Stomach (tissue), 8 donors: ENCODE measurements at regions not wholly inside any gene's neighbourhood (a gene's known extent, or its start where the extent isn't known, plus 50 kb on each side); places are given as distances from the start of the nearest gene placed in this dataset.

Source experiments
- DNase-seq, 2 donors: peaks; one replicate each; pipeline versions ENCODE4 v3.0.0 to v3.0.0-alpha.2; 2013 to 2019
- H3K27ac ChIP-seq, 5 donors: fragments of 200-600 bp in 4 of 5; sonication (generic) in 4 of 5; one replicate each; pipeline ENCODE4 v1.5.1; 2013 to 2019; ENCODE audit warnings: mild to moderate bottlenecking in 1 of 5, moderate library complexity in 1 of 5
- H3K27me3 ChIP-seq, 3 donors: fragments of 200-600 bp; sonication (generic); one replicate each; pipeline ENCODE4 v1.5.1; 2017 to 2019; ENCODE audit warnings: mixed run types in 1 of 3
- H3K36me3 ChIP-seq, 4 donors: fragments of 200-600 bp; sonication (generic); 1 replicate in 3 of 4; 2 replicates in 1 of 4; pipeline ENCODE4 v1.5.1; 2016 to 2019
- H3K4me1 ChIP-seq, 4 donors: fragments of 200-600 bp; sonication (generic); one replicate each; pipeline ENCODE4 v1.5.1; 2016 to 2019
- H3K4me3 ChIP-seq, 4 donors: fragments of 200-600 bp; sonication (generic) in 3 of 4; one replicate each; pipeline ENCODE4 v1.5.1; 2016 to 2019; ENCODE audit warnings: mild to moderate bottlenecking in 1 of 4
- H3K9me3 ChIP-seq, 4 donors: fragments of 200-600 bp; sonication (generic); one replicate each; pipeline ENCODE4 v1.5.1; 2016 to 2019
- EP300 ChIP-seq: sonication (generic); formaldehyde crosslinking; IDR thresholded peaks from one replicate; pipeline ENCODE4 v1.6.1; 2017; ENCODE audit warnings: antibody characterized with exemption
- POLR2A ChIP-seq, 4 donors: fragments of 450-650 bp; IDR thresholded peaks; one replicate each; pipeline ENCODE4 v1.6.1; 2016; ENCODE audit warnings: antibody characterized with exemption in 4 of 4, control low read depth in 2 of 4, mild to moderate bottlenecking in 1 of 4, moderate library complexity in 1 of 4
- POLR2AphosphoS5 ChIP-seq, 3 donors: sonication (generic); formaldehyde crosslinking; IDR thresholded peaks; one replicate each; pipeline ENCODE4 v1.6.1; 2016; ENCODE audit warnings: antibody characterized with exemption in 3 of 3
- WGBS, 5 donors: extraction: QIAGEN DNeasy Blood & Tissue Kit in 3 of 5; methylation state at CpG; one replicate each; pipeline versions ENCODE4 v1.1.5 to v1.1.7; 2013 to 2018; 5-methylcytosine and 5-hydroxymethylcytosine counted together
- intact Hi-C: fragments of 100-400 bp; cut with DNase I; formaldehyde crosslinking; loops from one replicate; pipeline ENCODE4 v1.15.1; 2023; ENCODE audit warnings: low total_unique reads
- TF ChIP-seq, protein P1 (sequence below), 7 experiments: fragments of 450-650 bp in 4 of 7; fragments of 200-600 bp in 3 of 7; sonication (generic) in 3 of 7; IDR thresholded peaks; one replicate each; pipeline ENCODE4 v1.5.1; 2016 to 2019; ENCODE audit warnings: antibody characterized with exemption in 7 of 7, control low read depth in 2 of 7, mild to moderate bottlenecking in 1 of 7
- donor health status: healthy with polysubstance abuse.
- donor health status: Bipolar disorder and iron deficiency.
- donor health status: healthy.

DNA sequence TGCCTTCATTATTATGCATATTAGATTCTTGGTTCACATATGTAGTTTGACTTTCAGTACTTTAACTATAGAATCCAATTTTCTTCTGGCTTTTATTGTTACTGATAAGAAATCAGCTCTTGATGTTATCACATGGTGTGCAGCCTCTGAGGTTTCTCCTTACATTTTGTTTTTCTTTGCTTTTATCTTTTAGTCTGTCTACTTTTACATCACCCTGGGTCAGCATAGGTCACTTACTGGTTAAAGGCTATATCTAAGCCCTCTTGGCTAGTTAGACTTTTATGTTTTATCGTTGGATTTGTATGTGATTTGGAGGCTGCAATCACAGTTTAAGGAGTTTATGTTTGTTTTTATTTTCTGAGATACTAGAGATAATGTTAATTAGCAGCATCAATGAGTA lies 187.2 kb upstream of the NOL4 start:
- WGBS, 5 donors = 29 to 53% (median 35%) methylated on average over 1 of the region's 1 CpG
- intact Hi-C loops = no loop called here
- Histone ChIP-seq H3K27me3 (no peaks in the 10 kb centered on the region), H3K36me3 (no peaks in the 10 kb centered on the region), H3K4me1 (no peaks in the 10 kb centered on the region), H3K9me3 (no peaks in the 10 kb centered on the region), H3K4me3 (no peak overlapping the region), H3K27ac (no peak overlapping the region)
- no peak for DNase-seq
- TF ChIP-seq POLR2AphosphoS5 (IDR thresholded peaks at IDR 0.05) (no peak), POLR2A (IDR thresholded peaks at IDR 0.05) (no peak), EP300 (no peak)
- TF ChIP-seq, protein P1, sequence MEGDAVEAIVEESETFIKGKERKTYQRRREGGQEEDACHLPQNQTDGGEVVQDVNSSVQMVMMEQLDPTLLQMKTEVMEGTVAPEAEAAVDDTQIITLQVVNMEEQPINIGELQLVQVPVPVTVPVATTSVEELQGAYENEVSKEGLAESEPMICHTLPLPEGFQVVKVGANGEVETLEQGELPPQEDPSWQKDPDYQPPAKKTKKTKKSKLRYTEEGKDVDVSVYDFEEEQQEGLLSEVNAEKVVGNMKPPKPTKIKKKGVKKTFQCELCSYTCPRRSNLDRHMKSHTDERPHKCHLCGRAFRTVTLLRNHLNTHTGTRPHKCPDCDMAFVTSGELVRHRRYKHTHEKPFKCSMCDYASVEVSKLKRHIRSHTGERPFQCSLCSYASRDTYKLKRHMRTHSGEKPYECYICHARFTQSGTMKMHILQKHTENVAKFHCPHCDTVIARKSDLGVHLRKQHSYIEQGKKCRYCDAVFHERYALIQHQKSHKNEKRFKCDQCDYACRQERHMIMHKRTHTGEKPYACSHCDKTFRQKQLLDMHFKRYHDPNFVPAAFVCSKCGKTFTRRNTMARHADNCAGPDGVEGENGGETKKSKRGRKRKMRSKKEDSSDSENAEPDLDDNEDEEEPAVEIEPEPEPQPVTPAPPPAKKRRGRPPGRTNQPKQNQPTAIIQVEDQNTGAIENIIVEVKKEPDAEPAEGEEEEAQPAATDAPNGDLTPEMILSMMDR (IDR thresholded peaks at IDR 0.05) = no peak

DNA sequence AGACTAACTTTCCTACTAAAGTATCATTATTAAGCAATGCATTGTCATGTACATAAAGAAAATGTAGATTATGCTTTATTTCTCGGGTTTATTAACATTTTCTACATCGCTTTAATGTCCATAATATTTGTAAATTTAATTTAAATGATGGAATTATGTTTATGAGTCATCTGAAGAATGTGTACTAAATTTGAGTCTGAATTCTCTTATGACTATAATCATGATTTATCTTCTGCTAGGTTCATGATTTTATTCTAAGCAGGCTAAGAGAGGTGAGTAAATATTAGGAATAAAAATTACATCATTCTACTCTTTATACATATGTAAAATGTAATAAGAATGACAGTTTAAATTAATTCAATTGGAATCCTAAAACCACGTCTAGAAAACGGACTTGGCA lies 206.3 kb upstream of the NOL4 start:
- no peaks in the 10 kb centered on the region for H3K36me3 ChIP-seq
- H3K27me3 ChIP-seq = no peaks in the 10 kb centered on the region
- no peak for TF ChIP-seq POLR2A (IDR thresholded peaks at IDR 0.05)
- no peak for TF ChIP-seq EP300
- no peak for TF ChIP-seq POLR2AphosphoS5 (IDR thresholded peaks at IDR 0.05)
- TF ChIP-seq, protein P1 (IDR thresholded peaks at IDR 0.05) = no peak
- 70 to 82% (median 78%) methylated on average over 4 of the region's 4 CpGs for WGBS, 5 donors
- H3K4me1 ChIP-seq = no peaks in the 10 kb centered on the region
- peaks cover 0 to 12% (median 0%) of the 10 kb centered on the region in 4 donors for H3K9me3 ChIP-seq
- DNase-seq = no peak
- intact Hi-C loops = no loop called here
- H3K27ac ChIP-seq = no peak overlapping the region
- H3K4me3 ChIP-seq = no peak overlapping the region

DNA sequence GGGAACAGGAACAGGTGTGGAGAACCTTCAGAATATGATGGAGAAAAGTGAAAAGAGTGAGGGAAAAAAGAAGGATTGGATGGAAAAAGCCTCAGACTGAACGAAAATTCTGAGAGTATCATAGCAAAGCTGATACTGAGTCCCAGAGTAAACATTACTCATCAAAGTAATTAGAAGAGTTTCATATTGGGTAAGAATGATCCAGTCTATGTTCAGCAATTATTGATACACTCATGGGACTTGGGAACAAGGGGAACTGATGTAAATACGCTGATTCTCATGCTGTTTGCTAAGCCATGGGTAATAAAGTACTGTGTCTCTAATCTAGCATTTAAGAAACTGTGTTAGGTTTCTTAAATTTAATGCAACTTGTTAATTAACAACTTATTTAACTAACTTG lies 219.9 kb upstream of the NOL4 start:
- H3K9me3 ChIP-seq = peaks cover 0 to 11% (median 3%) of the 10 kb centered on the region in 4 donors
- intact Hi-C loops = no loop called here
- H3K36me3 ChIP-seq = no peaks in the 10 kb centered on the region
- TF ChIP-seq POLR2AphosphoS5 (IDR thresholded peaks at IDR 0.05) = no peak
- TF ChIP-seq EP300 = no peak
- no peak for TF ChIP-seq POLR2A (IDR thresholded peaks at IDR 0.05)
- TF ChIP-seq, protein P1 (IDR thresholded peaks at IDR 0.05) = no peak
- no peak overlapping the region for H3K4me3 ChIP-seq
- 57 to 71% (median 69%) methylated on average over 2 of the region's 2 CpGs for WGBS, 5 donors
- no peak overlapping the region for H3K27ac ChIP-seq
- no peaks in the 10 kb centered on the region for H3K27me3 ChIP-seq
- no peaks in the 10 kb centered on the region for H3K4me1 ChIP-seq
- no peak for DNase-seq

DNA sequence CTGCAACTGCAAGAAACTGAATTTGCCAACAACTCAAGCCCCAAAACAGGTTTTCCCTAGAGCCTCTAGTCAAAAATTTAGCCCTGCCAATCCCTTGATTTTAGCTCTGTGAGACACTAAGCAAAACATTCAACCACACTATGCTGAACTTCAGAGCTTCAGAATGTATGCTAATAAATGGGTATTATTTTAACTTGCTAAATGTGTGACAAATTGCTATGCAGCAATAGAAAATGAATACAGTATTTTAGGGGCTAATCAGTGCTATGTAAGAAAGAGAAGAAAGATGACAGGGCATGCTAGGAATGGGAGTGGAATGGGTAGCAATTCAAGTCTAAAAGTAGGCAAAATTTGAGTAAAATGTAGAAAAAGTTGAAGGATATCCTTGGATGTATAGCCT lies 223.9 kb upstream of the NOL4 start:
- H3K4me1 ChIP-seq = no peaks in the 10 kb centered on the region
- H3K9me3 ChIP-seq = peaks cover 0 to 4% (median 2%) of the 10 kb centered on the region in 4 donors
- no peak overlapping the region for H3K4me3 ChIP-seq
- TF ChIP-seq EP300 (no peak), POLR2A (IDR thresholded peaks at IDR 0.05) (no peak), POLR2AphosphoS5 (IDR thresholded peaks at IDR 0.05) (no peak)
- TF ChIP-seq, protein P1 (IDR thresholded peaks at IDR 0.05) = no peak
- no peak overlapping the region for H3K27ac ChIP-seq
- H3K27me3 ChIP-seq = no peaks in the 10 kb centered on the region
- intact Hi-C loops = no loop called here
- H3K36me3 ChIP-seq = no peaks in the 10 kb centered on the region
- DNase-seq = no peak
